ENCODE measurements at regions not wholly inside any gene's neighbourhood (a gene's known extent, or its start where the extent isn't known, plus 50 kb on each side); places are given as distances from the start of the nearest gene placed in this dataset.
"Not testable (repeated sequence)": the region's sequence is repeated elsewhere in the genome, so short reads cannot be mapped to it uniquely, and the experiment has no call there.

- no peak overlapping the region for H3K4me3 ChIP-seq (ENCODE audit: low read length)
- TF ChIP-seq ZNF274 (IDR thresholded peaks at IDR 0.05; ENCODE audit: low read depth, low read length), result no peak
Observed at GRCh38 chr19:28607066-28607583, 605.8 kb downstream of the UQCRFS1 start.

- no peak overlapping the region for H3K4me3 ChIP-seq (ENCODE audit: low read length)
- no peak for TF ChIP-seq ZNF274 (IDR thresholded peaks at IDR 0.05; ENCODE audit: low read depth, low read length)
Observed at GRCh38 chr19:28606269-28607032, 606.5 kb downstream of the UQCRFS1 start.

- no peak for TF ChIP-seq ZNF274 (IDR thresholded peaks at IDR 0.05; ENCODE audit: low read depth, low read length)
- H3K4me3 ChIP-seq (ENCODE audit: low read length), result no peak overlapping the region
Observed at GRCh38 chr19:28605501-28606268, 607.3 kb downstream of the UQCRFS1 start.

- no peak for TF ChIP-seq ZNF274 (IDR thresholded peaks at IDR 0.05; ENCODE audit: low read depth, low read length)
- H3K4me3 ChIP-seq (ENCODE audit: low read length), result no peak overlapping the region
Observed at GRCh38 chr19:28603453-28603852, 609.5 kb downstream of the UQCRFS1 start.

- TF ChIP-seq ZNF274 (IDR thresholded peaks at IDR 0.05; ENCODE audit: low read depth, low read length), result no peak
- H3K4me3 ChIP-seq (ENCODE audit: low read length), result no peak overlapping the region
Observed at GRCh38 chr19:28602675-28603298, 610.2 kb downstream of the UQCRFS1 start.

- no peak for TF ChIP-seq ZNF274 (IDR thresholded peaks at IDR 0.05; ENCODE audit: low read depth, low read length)
Observed at GRCh38 chr19:28601723-28602440, 611.1 kb downstream of the UQCRFS1 start.

GRCh38 chr19:28598861-28599260 is 614.1 kb downstream of the UQCRFS1 start:
- H3K4me3 ChIP-seq (ENCODE audit: low read length), result no peak overlapping the region
- TF ChIP-seq ZNF274 (IDR thresholded peaks at IDR 0.05; ENCODE audit: low read depth, low read length), result no peak

More at GRCh38 chr19:28601723-28602440, 611.1 kb downstream of the UQCRFS1 start:
- no peak overlapping the region for H3K4me3 ChIP-seq (ENCODE audit: low read length)

- TF ChIP-seq ZNF274 (IDR thresholded peaks at IDR 0.05; ENCODE audit: low read depth, low read length), result no peak
Observed at GRCh38 chr19:28596561-28597071, 616.3 kb downstream of the UQCRFS1 start.

GRCh38 chr19:28595722-28596480 is 617.0 kb downstream of the UQCRFS1 start:
- TF ChIP-seq ZNF274 (IDR thresholded peaks at IDR 0.05; ENCODE audit: low read depth, low read length), result no peak
- no peak overlapping the region for H3K4me3 ChIP-seq (ENCODE audit: low read length)

More at GRCh38 chr19:28596561-28597071, 616.3 kb downstream of the UQCRFS1 start:
- H3K4me3 ChIP-seq (ENCODE audit: low read length), result no peak overlapping the region

- no peak overlapping the region for H3K4me3 ChIP-seq (ENCODE audit: low read length)
- no peak for TF ChIP-seq ZNF274 (IDR thresholded peaks at IDR 0.05; ENCODE audit: low read depth, low read length)
Observed at GRCh38 chr19:28594737-28595136, 618.2 kb downstream of the UQCRFS1 start.

- H3K4me3 ChIP-seq (ENCODE audit: low read length), result not testable (repeated sequence)
Observed at GRCh38 chr19:28589991-28590411, 623.0 kb downstream of the UQCRFS1 start.

GRCh38 chr19:28586474-28586873 is 626.5 kb downstream of the UQCRFS1 start:
- H3K4me3 ChIP-seq (ENCODE audit: low read length), result no peak overlapping the region
- TF ChIP-seq ZNF274 (IDR thresholded peaks at IDR 0.05; ENCODE audit: low read depth, low read length), result no peak

GRCh38 chr19:28585796-28586195 is 627.2 kb downstream of the UQCRFS1 start:
- H3K4me3 ChIP-seq (ENCODE audit: low read length), result no peak overlapping the region
- TF ChIP-seq ZNF274 (IDR thresholded peaks at IDR 0.05; ENCODE audit: low read depth, low read length), result no peak

Measured in GM08714 (cell line).